ENCODE measurements at regions not wholly inside any gene's neighbourhood (a gene's known extent, or its start where the extent isn't known, plus 50 kb on each side); places are given as distances from the start of the nearest gene placed in this dataset.

DNA sequence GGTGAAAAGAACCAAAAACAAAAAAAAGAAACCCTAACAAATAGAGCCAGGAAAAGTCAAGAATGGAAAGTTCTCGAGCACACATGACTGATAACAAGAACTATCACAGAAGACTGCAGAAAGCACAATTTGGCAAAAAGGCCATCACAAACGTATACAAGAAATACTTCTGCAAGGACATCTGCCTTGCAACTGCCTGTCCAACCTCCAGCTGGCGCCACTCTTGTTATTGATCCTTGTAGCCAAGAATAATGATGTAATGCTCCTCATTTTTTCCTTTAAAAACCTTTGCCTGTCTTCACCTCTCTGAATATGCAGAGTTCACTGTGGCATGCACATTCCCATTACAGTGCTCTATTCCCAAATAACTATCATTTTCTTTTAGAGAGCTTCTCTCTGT, 87.9 kb upstream of the BMP5 start:
- no peak for DNase-seq (ENCODE audit: low read depth)
- no peaks in the 10 kb centered on the region for H3K27me3 ChIP-seq (ENCODE audit: control insufficient read depth, insufficient read depth, low read length)
- H3K36me3 ChIP-seq (ENCODE audit: control insufficient read depth, insufficient read depth, low read length): no peaks in the 10 kb centered on the region
- H3K4me3 ChIP-seq (ENCODE audit: low read depth, low read length): no peak overlapping the region
- TF ChIP-seq, protein P1, sequence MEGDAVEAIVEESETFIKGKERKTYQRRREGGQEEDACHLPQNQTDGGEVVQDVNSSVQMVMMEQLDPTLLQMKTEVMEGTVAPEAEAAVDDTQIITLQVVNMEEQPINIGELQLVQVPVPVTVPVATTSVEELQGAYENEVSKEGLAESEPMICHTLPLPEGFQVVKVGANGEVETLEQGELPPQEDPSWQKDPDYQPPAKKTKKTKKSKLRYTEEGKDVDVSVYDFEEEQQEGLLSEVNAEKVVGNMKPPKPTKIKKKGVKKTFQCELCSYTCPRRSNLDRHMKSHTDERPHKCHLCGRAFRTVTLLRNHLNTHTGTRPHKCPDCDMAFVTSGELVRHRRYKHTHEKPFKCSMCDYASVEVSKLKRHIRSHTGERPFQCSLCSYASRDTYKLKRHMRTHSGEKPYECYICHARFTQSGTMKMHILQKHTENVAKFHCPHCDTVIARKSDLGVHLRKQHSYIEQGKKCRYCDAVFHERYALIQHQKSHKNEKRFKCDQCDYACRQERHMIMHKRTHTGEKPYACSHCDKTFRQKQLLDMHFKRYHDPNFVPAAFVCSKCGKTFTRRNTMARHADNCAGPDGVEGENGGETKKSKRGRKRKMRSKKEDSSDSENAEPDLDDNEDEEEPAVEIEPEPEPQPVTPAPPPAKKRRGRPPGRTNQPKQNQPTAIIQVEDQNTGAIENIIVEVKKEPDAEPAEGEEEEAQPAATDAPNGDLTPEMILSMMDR (IDR thresholded peaks at IDR 0.05; ENCODE audit: insufficient read depth, low read depth, low read length): peak; percentile 37; the same call in 1 of the 2 replicates
- ChIA-PET POLR2A (no interaction called here), CTCF (interaction anchor here (0.7 to 1.6 kb wide), 4 partner anchors 11 to 329 kb away, joined by 3 to 5 read pairs (median 3); no protein-coding TSS in a partner anchor)

DNA sequence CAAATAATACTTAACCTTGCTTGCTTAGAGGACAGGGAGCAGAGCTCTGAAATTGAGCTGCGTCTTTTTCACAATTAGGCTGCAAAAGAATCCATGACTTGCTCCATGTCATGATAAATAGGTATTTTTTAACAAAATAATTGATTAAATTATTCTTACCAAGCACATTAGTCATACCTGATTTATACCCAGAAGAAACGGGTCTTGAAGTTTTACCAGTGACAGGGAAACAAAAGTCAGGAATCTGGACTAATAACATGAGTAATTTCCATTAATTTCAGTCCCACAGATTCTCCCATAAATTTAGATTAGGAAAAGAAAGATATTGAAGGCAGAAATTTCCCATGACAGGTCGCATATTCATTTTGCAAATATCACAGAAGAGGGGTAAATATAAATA, 85.0 kb upstream of the BMP5 start:
- CTCF ChIA-PET: interaction anchor here (0.8 kb wide), 1 partner anchor 257 kb away, joined by 3 read pairs; no protein-coding TSS in a partner anchor

DNA sequence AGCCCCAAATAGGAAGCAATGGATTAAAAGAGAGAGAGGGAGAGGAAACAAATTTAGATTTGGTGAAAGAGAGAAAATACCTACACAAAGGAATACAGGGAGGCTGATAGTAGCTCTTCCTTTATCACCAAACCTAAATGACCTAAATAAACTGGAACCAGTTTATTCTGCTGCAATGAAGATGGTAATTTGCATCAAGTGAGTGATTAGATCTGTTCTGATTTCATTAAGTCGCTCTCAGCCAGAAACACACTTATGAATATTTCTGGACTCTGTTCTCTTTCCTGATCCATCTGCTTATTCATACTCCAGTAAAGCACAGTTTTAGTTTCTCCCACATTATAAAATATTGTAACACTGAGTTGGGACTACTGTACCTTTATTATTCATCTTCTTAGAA, 83.4 kb upstream of the BMP5 start:
- Histone ChIP-seq H3K36me3 (ENCODE audit: control insufficient read depth, insufficient read depth, low read length) (no peaks in the 10 kb centered on the region), H3K27me3 (ENCODE audit: control insufficient read depth, insufficient read depth, low read length) (no peaks in the 10 kb centered on the region; the same call in 1 of the 2 replicates), H3K4me3 (ENCODE audit: low read depth, low read length) (no peak overlapping the region)
- TF ChIP-seq, protein P1 (IDR thresholded peaks at IDR 0.05; ENCODE audit: insufficient read depth, low read depth, low read length): no peak
- CTCF ChIA-PET: no interaction called here
- no peak for DNase-seq (ENCODE audit: low read depth)
- POLR2A ChIA-PET: no interaction called here

More for the DNA sequence above, 85.0 kb upstream of the BMP5 start:
- TF ChIP-seq, protein P1 (IDR thresholded peaks at IDR 0.05; ENCODE audit: insufficient read depth, low read depth, low read length): no peak
- Histone ChIP-seq H3K4me3 (ENCODE audit: low read depth, low read length) (no peak overlapping the region), H3K27me3 (ENCODE audit: control insufficient read depth, insufficient read depth, low read length) (no peaks in the 10 kb centered on the region), H3K36me3 (ENCODE audit: control insufficient read depth, insufficient read depth, low read length) (no peaks in the 10 kb centered on the region)
- DNase-seq (ENCODE audit: low read depth): no peak
- POLR2A ChIA-PET: no interaction called here

DNA sequence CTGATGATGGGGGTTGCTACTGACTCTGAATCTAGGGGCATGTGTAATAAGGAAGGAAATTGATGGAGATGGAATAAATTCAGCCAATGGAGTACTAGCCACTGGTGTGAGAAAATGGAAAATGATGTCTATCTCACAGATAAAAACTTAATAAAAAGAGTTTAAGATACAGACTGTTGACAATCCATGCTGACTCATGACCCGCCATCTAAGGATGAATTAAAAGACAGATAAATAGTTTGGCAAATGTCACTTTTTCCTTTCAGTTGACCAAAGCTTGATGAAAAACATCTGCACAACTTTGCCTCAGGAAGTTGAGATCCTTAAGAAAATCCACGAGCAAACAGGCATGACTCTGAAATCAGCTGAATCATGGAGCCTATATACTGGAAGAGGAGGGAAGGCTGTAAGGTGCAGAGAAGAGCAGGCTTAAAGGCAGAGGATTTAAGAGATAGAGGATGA, 82.6 kb upstream of the BMP5 start:
- Histone ChIP-seq H3K36me3 (ENCODE audit: control insufficient read depth, insufficient read depth, low read length) (no peaks in the 10 kb centered on the region), H3K4me3 (ENCODE audit: low read depth, low read length) (no peak overlapping the region), H3K27me3 (ENCODE audit: control insufficient read depth, insufficient read depth, low read length) (no peaks in the 10 kb centered on the region; the same call in 1 of the 2 replicates)
- POLR2A ChIA-PET: no interaction called here
- peak; percentile 50 for DNase-seq (ENCODE audit: low read depth)
- TF ChIP-seq, protein P1 (IDR thresholded peaks at IDR 0.05; ENCODE audit: insufficient read depth, low read depth, low read length): no peak
- CTCF ChIA-PET: interaction anchor here (1.9 kb wide), 1 partner anchor 512 kb away, joined by 7 read pairs; no protein-coding TSS in a partner anchor

DNA sequence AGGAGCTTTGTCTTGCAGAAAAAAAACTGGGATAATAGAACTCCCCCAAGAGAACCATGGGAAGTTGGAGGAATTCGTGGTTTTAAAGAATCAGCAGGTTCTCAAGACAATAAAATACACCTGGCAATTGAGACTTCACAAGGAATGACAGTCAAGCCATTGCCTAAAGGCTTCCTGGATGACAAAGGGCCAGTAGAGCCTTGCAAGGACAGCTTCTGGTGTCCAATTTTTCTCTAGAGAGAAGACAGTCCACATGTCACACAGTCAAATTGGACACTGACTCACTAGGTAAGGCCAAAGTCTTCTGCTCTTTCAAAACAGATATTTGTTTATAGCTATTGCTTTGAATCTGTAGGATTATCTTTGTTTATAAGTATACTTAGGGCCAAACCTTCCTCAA, 80.3 kb upstream of the BMP5 start:
- CTCF ChIA-PET: interaction anchor here (0.9 to 5.2 kb wide), 3 partner anchors 339 to 510 kb away, joined by 3 to 44 read pairs (median 3); no protein-coding TSS in a partner anchor
- TF ChIP-seq, protein P1 (IDR thresholded peaks at IDR 0.05; ENCODE audit: insufficient read depth, low read depth, low read length): no peak
- no peak for DNase-seq (ENCODE audit: low read depth)
- no peaks in the 10 kb centered on the region; the same call in 1 of the 2 replicates for H3K27me3 ChIP-seq (ENCODE audit: control insufficient read depth, insufficient read depth, low read length)
- H3K36me3 ChIP-seq (ENCODE audit: control insufficient read depth, insufficient read depth, low read length): no peaks in the 10 kb centered on the region
- POLR2A ChIA-PET: no interaction called here
- no peak overlapping the region for H3K4me3 ChIP-seq (ENCODE audit: low read depth, low read length)

Measured in BJ (cell line).